ENCODE measurements at regions not wholly inside any gene's neighbourhood (a gene's known extent, or its start where the extent isn't known, plus 50 kb on each side); places are given as distances from the start of the nearest gene placed in this dataset.

- TF ChIP-seq, protein P1, sequence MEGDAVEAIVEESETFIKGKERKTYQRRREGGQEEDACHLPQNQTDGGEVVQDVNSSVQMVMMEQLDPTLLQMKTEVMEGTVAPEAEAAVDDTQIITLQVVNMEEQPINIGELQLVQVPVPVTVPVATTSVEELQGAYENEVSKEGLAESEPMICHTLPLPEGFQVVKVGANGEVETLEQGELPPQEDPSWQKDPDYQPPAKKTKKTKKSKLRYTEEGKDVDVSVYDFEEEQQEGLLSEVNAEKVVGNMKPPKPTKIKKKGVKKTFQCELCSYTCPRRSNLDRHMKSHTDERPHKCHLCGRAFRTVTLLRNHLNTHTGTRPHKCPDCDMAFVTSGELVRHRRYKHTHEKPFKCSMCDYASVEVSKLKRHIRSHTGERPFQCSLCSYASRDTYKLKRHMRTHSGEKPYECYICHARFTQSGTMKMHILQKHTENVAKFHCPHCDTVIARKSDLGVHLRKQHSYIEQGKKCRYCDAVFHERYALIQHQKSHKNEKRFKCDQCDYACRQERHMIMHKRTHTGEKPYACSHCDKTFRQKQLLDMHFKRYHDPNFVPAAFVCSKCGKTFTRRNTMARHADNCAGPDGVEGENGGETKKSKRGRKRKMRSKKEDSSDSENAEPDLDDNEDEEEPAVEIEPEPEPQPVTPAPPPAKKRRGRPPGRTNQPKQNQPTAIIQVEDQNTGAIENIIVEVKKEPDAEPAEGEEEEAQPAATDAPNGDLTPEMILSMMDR (IDR thresholded peaks at IDR 0.05), result no peak
- no peak for TF ChIP-seq POLR2A (IDR thresholded peaks at IDR 0.05)
Measured at GRCh38 chr17:72264682-72265405, 144.0 kb downstream of the SOX9 start.

Data from heart left ventricle (tissue), 13 donors.